Activated naive CD4-positive, alpha-beta T cell treated with anti-CD3 and anti-CD28 coated beads, Interleukin-2, amount 50 U/mL, for 24 hours (primary cell): ENCODE measurements at regions not wholly inside any gene's neighbourhood (a gene's known extent, or its start where the extent isn't known, plus 50 kb on each side); places are given as distances from the start of the nearest gene placed in this dataset.
"Not testable (repeated sequence)": the region's sequence is repeated elsewhere in the genome, so short reads cannot be mapped to it uniquely, and the experiment has no call there.

Experiments
- H3K27ac Mint-ChIP-seq: one replicate; pipeline ENCODE4 v1.8.0; 2021; ENCODE audit warnings: mild to moderate bottlenecking, mixed read lengths
- H3K27me3 Mint-ChIP-seq: one replicate; pipeline ENCODE4 v1.8.0; 2021; ENCODE audit warnings: mixed read lengths
- H3K36me3 Mint-ChIP-seq: one replicate; pipeline ENCODE4 v1.8.0; 2021; ENCODE audit warnings: mixed read lengths
- H3K4me1 Mint-ChIP-seq: one replicate; pipeline ENCODE4 v1.8.0; 2021; ENCODE audit warnings: mixed read lengths
- H3K4me3 Mint-ChIP-seq: one replicate; pipeline ENCODE4 v1.8.0; 2021; ENCODE audit warnings: mild to moderate bottlenecking, mixed read lengths
- H3K9me3 Mint-ChIP-seq: one replicate; pipeline ENCODE4 v1.8.0; 2021; ENCODE audit warnings: mixed read lengths

GRCh38 chr6:102764317-102764716 is 1370.8 kb downstream of the GRIK2 start:
- Mint-ChIP-seq H3K9me3 (peaks cover 14% of the 10 kb centered on the region), H3K36me3 (no peaks in the 10 kb centered on the region), H3K4me3 (no peak overlapping the region), H3K27ac (no peak overlapping the region), H3K27me3 (no peaks in the 10 kb centered on the region), H3K4me1 (no peaks in the 10 kb centered on the region)

- no peak overlapping the region for H3K27ac Mint-ChIP-seq
- peaks cover 14% of the 10 kb centered on the region for H3K9me3 Mint-ChIP-seq
- H3K4me3 Mint-ChIP-seq, result no peak overlapping the region
- H3K36me3 Mint-ChIP-seq, result no peaks in the 10 kb centered on the region
- H3K27me3 Mint-ChIP-seq, result no peaks in the 10 kb centered on the region
- no peaks in the 10 kb centered on the region for H3K4me1 Mint-ChIP-seq
Measured at GRCh38 chr6:102763891-102764290, 1370.4 kb downstream of the GRIK2 start.

GRCh38 chr6:102761872-102762271 is 1368.4 kb downstream of the GRIK2 start:
- Mint-ChIP-seq H3K27me3 (no peaks in the 10 kb centered on the region), H3K4me1 (no peaks in the 10 kb centered on the region), H3K4me3 (no peak overlapping the region), H3K36me3 (no peaks in the 10 kb centered on the region), H3K27ac (no peak overlapping the region), H3K9me3 (peaks cover 9% of the 10 kb centered on the region)

GRCh38 chr6:102759415-102759814 is 1365.9 kb downstream of the GRIK2 start:
- H3K4me1 Mint-ChIP-seq, result no peaks in the 10 kb centered on the region

GRCh38 chr6:102758536-102758935 is 1365.0 kb downstream of the GRIK2 start:
- H3K36me3 Mint-ChIP-seq, H3K9me3 Mint-ChIP-seq, H3K27ac Mint-ChIP-seq, H3K4me3 Mint-ChIP-seq, H3K4me1 Mint-ChIP-seq, H3K27me3 Mint-ChIP-seq: not testable (repeated sequence)

More at GRCh38 chr6:102759415-102759814, 1365.9 kb downstream of the GRIK2 start:
- no peaks in the 10 kb centered on the region for H3K9me3 Mint-ChIP-seq
- no peaks in the 10 kb centered on the region for H3K36me3 Mint-ChIP-seq
- no peaks in the 10 kb centered on the region for H3K27me3 Mint-ChIP-seq
- H3K4me3 Mint-ChIP-seq, result no peak overlapping the region
- no peak overlapping the region for H3K27ac Mint-ChIP-seq

GRCh38 chr6:102749210-102749971 is 1355.9 kb downstream of the GRIK2 start:
- H3K36me3 Mint-ChIP-seq, result no peaks in the 10 kb centered on the region
- no peaks in the 10 kb centered on the region for H3K27me3 Mint-ChIP-seq
- no peaks in the 10 kb centered on the region for H3K9me3 Mint-ChIP-seq
- H3K27ac Mint-ChIP-seq, result no peak overlapping the region
- no peaks in the 10 kb centered on the region for H3K4me1 Mint-ChIP-seq
- no peak overlapping the region for H3K4me3 Mint-ChIP-seq

- Mint-ChIP-seq H3K36me3 (no peaks in the 10 kb centered on the region), H3K4me1 (no peaks in the 10 kb centered on the region), H3K27me3 (no peaks in the 10 kb centered on the region), H3K4me3 (no peak overlapping the region), H3K27ac (no peak overlapping the region), H3K9me3 (no peaks in the 10 kb centered on the region)
Measured at GRCh38 chr6:102746941-102747340, 1353.4 kb downstream of the GRIK2 start.

- no peaks in the 10 kb centered on the region for H3K4me1 Mint-ChIP-seq
- no peaks in the 10 kb centered on the region for H3K9me3 Mint-ChIP-seq
- H3K4me3 Mint-ChIP-seq, result no peak overlapping the region
- H3K27ac Mint-ChIP-seq, result no peak overlapping the region
- H3K27me3 Mint-ChIP-seq, result no peaks in the 10 kb centered on the region
- no peaks in the 10 kb centered on the region for H3K36me3 Mint-ChIP-seq
Measured at GRCh38 chr6:102742754-102743356, 1349.3 kb downstream of the GRIK2 start.

- H3K4me1 Mint-ChIP-seq, result no peaks in the 10 kb centered on the region
- no peaks in the 10 kb centered on the region for H3K27me3 Mint-ChIP-seq
- no peaks in the 10 kb centered on the region for H3K36me3 Mint-ChIP-seq
- no peak overlapping the region for H3K27ac Mint-ChIP-seq
- no peak overlapping the region for H3K4me3 Mint-ChIP-seq
- H3K9me3 Mint-ChIP-seq, result no peaks in the 10 kb centered on the region
Measured at GRCh38 chr6:102742028-102742427, 1348.5 kb downstream of the GRIK2 start.

GRCh38 chr6:102736941-102737368 is 1343.4 kb downstream of the GRIK2 start:
- no peak overlapping the region for H3K4me3 Mint-ChIP-seq
- peaks cover 4% of the 10 kb centered on the region for H3K9me3 Mint-ChIP-seq
- no peak overlapping the region for H3K27ac Mint-ChIP-seq

GRCh38 chr6:102732898-102733297 is 1339.4 kb downstream of the GRIK2 start:
- Mint-ChIP-seq H3K27me3 (no peaks in the 10 kb centered on the region), H3K36me3 (no peaks in the 10 kb centered on the region), H3K9me3 (peaks cover 4% of the 10 kb centered on the region), H3K4me1 (no peaks in the 10 kb centered on the region), H3K27ac (no peak overlapping the region), H3K4me3 (no peak overlapping the region)

More at GRCh38 chr6:102736941-102737368, 1343.4 kb downstream of the GRIK2 start:
- H3K36me3 Mint-ChIP-seq, result no peaks in the 10 kb centered on the region
- no peaks in the 10 kb centered on the region for H3K4me1 Mint-ChIP-seq
- H3K27me3 Mint-ChIP-seq, result no peaks in the 10 kb centered on the region

GRCh38 chr6:102722086-102722485 is 1328.6 kb downstream of the GRIK2 start:
- H3K27ac Mint-ChIP-seq, H3K4me1 Mint-ChIP-seq, H3K36me3 Mint-ChIP-seq, H3K4me3 Mint-ChIP-seq, H3K9me3 Mint-ChIP-seq, H3K27me3 Mint-ChIP-seq: not testable (repeated sequence)

GRCh38 chr6:102717737-102718456 is 1324.4 kb downstream of the GRIK2 start:
- H3K36me3 Mint-ChIP-seq, result no peaks in the 10 kb centered on the region
- H3K9me3 Mint-ChIP-seq, result no peaks in the 10 kb centered on the region
- H3K27me3 Mint-ChIP-seq, result no peaks in the 10 kb centered on the region
- H3K4me1 Mint-ChIP-seq, result no peaks in the 10 kb centered on the region
- no peak overlapping the region for H3K27ac Mint-ChIP-seq
- H3K4me3 Mint-ChIP-seq, result no peak overlapping the region

- H3K36me3 Mint-ChIP-seq, result no peaks in the 10 kb centered on the region
- H3K27ac Mint-ChIP-seq, result no peak overlapping the region
- no peaks in the 10 kb centered on the region for H3K9me3 Mint-ChIP-seq
- H3K27me3 Mint-ChIP-seq, result no peaks in the 10 kb centered on the region
- no peaks in the 10 kb centered on the region for H3K4me1 Mint-ChIP-seq
- H3K4me3 Mint-ChIP-seq, result no peak overlapping the region
Measured at GRCh38 chr6:102717252-102717651, 1323.7 kb downstream of the GRIK2 start.

GRCh38 chr6:102701019-102701418 is 1307.5 kb downstream of the GRIK2 start:
- H3K27ac Mint-ChIP-seq, result no peak overlapping the region
- no peaks in the 10 kb centered on the region for H3K36me3 Mint-ChIP-seq
- no peaks in the 10 kb centered on the region for H3K27me3 Mint-ChIP-seq
- no peaks in the 10 kb centered on the region for H3K9me3 Mint-ChIP-seq
- H3K4me3 Mint-ChIP-seq, result no peak overlapping the region
- no peaks in the 10 kb centered on the region for H3K4me1 Mint-ChIP-seq

- no peak overlapping the region for H3K4me3 Mint-ChIP-seq
- H3K27ac Mint-ChIP-seq, result no peak overlapping the region
- H3K9me3 Mint-ChIP-seq, result peaks cover 2% of the 10 kb centered on the region
- H3K27me3 Mint-ChIP-seq, result no peaks in the 10 kb centered on the region
- H3K4me1 Mint-ChIP-seq, result no peaks in the 10 kb centered on the region
- no peaks in the 10 kb centered on the region for H3K36me3 Mint-ChIP-seq
Measured at GRCh38 chr6:102686461-102686860, 1293.0 kb downstream of the GRIK2 start.
